IPS DF 4.7 (cell line): ENCODE measurements at regions not wholly inside any gene's neighbourhood (a gene's known extent, or its start where the extent isn't known, plus 50 kb on each side); places are given as distances from the start of the nearest gene placed in this dataset.
"Not testable (repeated sequence)": the region's sequence is repeated elsewhere in the genome, so short reads cannot be mapped to it uniquely, and the experiment has no call there.

Experiments
- DNase-seq: peaks from one replicate; pipeline ENCODE4 v3.0.0-alpha.2; 2013; ENCODE audit warnings: low spot score; ENCODE audit errors: extremely low read depth

DNA sequence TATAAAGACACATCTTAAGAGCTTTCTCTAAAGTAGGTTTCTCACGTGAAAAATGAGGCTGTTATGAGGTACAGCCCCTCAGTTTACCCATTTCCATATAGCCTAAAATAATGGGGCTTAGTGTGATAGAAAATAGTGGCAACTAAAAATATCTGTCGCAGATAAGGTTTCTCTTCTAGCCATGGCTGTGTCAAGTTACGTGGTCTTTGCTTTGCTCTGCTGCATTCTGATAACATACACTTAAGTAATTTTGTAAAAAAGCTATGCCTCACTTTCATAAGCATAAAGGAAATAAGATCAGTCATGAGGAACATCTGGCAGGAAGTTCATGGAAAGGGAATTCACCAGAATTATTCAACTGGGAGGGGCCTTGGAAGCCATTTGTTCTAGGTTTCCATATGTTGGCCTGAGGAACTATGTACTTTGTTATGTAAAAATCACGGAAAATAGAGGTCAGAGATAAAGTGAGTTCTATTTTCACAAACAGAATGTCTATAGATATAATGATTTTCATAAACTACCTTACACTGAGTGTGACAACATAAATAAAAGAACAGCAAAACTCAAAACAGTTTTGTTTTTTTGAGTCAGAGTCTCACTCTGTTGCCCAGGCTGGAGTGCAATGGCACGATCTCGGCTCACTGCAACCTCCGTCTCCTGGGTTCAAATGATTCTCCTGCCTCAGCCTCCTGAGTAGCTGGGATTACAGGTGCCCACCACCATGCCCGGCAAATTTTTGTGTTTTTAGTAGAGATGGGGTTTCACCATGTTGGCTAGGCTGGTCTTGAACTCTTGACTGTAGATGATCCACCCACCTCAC, 195.6 kb upstream of the KRR1 start:
- DNase-seq: no peak

DNA sequence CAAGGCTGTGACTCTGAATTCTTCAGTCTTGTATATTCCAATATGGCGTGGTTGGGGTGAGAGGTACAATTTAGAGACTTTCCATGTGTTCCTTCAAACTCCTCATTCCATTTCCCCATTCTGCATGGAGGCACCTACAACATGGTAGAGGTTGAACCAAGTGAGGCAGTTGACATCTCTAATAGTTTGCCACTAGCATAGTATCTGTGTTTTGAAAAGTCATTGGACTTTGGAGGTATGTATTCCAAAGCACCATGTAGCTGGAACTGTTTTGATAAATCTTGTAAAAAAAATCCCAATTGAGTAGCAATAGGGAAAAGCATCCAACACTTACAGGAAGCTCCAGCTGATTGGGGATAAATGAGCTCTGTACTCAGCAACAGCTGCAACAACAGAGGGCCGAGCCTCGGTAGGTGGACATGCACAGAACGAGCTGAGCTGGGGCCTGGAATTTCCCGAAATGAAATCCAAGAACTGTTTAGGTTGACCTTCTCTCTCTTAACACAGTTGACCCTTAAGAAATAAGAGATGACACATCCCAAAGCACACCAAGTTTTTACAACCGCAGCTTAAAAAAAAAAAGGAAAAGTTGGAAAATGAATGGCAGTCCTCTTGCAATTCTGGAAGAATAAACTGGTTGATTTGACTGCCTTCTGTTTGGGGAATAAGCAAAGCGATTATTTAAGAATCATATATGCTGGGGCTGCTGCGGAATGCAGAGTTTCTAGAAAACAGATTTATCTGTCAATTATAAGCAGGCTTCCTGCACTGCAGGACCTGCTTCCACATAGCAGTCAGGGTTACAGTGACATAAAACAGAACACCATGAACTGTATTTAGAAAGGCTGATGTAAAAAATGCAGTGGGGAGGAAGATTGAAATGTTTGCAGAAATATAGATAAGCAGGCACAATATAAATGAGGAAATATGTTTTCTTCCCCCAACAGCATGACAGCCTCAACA, 194.6 kb upstream of the KRR1 start:
- DNase-seq: no peak

DNA sequence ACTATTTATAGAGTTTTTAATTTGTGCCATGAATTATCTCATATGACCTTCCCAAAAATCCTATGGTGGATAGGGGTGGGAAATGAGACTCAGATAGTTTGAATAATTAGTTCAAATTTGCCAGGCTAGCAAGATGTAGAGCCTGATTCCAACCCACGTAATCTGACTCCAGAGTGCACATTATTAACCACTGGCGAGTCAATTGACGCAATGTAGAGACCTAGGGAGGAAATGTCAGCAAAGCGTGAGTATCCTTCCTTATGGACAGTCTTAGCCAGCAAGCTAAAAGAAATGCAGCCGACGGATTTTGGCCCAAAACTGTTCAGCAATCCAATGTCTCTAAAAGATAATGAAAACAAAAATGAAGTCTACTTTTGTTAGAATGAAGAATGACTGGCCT, 193.3 kb upstream of the KRR1 start:
- DNase-seq: no peak

DNA sequence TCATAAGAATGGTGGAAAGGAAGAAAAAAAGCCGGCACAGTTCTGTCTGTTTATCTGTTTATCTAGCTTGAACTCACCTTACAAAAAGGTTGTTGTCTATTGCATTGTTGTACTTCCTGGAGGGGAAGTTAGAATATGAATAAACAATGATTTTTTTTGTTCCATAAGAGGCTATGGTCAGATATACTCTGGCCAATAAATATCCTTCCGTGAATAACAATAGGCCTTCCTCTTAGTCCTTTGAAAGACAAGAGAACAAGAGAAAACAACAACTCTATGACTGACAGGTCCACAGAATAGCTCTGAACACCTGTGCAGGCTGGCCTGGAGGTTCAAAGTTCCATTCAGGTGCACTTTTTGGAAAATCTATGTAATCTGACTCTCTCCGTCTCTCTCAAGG, 192.8 kb upstream of the KRR1 start:
- no peak for DNase-seq

DNA sequence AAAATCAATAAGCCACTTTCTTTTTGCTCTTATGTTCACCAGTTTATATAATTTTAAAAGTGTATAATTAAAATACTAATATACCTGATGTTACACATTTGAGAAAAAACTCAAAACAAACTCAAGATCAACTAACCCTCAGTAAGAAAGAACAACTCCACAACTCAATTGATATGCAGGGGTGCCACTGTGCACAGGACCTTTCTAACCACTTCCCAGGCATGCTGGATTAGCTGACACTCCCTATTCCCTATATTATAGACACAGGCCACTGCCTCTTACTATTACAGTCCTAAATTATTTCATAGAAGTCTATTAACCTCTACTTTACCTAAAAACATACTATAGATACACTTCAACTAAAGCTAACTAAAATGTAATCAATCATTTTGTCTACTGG, 191.7 kb upstream of the KRR1 start:
- no peak for DNase-seq

DNA sequence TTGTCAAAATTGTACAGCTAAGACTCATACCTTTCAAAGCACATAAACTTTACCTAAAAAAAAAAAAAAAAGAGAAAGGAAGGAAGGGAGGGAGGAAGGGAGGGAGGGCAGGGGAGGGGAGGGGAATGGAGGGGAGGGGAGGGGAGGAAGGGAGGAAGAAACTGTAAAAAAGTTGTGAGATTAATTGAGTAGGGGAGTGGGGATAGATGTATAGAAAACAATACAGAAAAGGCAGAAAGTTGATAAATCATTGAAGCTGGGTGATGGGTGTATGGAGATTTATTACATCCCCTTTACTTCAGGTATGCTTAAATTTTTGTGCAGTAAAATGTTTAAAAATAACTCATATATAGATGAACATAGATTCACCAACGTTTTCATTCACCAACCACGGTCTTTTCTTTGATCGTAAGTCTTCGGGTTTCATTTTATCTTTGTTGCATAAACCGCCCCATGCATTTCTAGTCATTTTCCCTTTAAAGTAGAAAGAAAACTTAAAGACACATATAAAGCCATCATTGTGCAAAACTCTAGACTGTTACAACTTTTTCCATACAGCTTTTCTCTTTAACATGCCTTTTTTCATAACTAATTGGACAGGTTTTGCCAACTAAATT, 191.2 kb upstream of the KRR1 start:
- no peak for DNase-seq

DNA sequence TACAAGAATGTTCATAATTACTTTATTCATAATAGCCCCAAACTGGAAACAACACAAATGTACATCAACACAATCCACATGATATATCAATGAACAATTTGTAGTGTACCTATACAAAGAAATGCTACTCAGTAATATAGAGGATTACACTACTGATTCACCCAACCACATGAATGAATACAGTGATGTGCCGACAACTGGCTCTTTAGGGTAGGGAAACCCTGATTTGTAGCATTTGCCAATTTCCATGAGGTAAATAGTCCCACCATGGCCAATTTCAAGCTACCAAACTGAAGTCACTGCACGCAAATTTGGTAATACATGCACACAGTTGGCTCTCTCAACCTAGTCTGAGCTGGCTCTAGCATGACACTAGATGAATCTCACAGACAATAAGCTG, 190.4 kb upstream of the KRR1 start:
- no peak for DNase-seq

DNA sequence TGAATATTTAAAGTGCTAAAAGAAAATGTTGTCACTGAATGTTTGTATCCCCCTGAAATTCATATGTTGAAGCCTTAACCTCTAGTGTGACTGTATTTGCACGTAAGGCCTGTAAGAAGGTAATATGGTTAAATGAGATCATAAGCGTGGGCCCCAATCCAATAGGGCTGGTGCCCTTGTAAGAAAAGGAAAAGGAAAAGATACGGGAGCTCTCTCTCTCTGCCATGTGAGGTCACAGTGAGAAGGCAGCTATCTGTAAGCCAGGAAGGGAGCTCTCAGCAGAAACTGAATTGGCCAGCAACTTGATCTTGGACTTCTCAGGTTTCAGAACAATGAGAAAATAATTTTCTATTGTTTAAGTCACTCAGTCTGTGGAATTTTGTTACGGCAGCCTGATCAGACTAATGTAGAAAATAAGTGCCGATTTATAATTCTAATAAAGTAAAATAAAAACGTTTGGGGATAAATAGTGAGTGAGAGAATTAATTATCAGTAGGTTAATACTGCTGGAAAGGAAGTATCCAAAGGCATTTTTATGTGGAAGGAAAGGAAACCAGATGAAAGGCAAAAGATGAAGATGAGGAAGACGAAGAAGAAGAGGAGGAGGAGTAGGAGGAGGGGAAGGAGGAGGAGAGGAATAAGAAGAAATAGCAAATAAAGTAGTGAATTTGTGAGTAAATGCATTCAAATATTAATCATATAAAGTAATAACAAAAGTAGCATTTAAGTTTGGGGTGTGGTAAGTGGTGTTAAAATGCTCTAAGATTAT, 188.5 kb upstream of the KRR1 start:
- no peak for DNase-seq

DNA sequence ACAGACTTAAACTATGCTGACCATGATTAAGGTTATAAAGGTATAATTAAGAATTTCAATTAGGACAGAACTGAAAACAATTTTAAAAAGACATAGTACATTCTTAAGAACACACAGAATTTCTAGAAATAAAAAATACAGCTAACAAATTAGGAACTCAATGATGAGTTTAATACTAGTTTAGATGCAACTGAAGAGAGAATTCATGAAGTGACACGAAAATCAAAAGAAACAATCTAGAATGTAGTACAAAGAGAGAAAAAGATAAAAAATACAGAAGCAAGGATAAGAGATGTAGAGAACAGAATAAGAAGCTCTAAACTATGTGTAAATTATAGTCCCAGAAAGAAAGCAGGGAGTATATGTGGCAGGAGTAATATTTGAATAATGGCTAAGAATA, 187.8 kb upstream of the KRR1 start:
- DNase-seq: no peak

DNA sequence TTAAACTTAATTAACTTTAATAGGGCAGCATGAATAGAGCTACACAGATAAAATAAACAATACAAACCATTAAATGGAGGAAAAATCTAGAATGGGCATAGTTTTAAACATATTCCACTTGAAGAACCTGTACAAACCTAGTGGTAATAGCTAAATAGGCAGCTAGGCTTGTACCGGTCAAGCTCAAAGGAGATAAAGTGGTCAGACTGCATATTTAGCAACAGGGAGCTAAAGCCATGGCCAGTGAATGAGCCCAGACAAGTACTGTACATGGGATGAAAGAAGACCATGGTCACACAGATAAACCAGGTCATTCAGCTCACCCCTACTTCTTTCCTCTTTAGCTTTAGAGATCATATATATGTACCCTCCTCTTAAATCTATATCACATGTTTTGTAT, 186.6 kb upstream of the KRR1 start:
- no peak for DNase-seq

DNA sequence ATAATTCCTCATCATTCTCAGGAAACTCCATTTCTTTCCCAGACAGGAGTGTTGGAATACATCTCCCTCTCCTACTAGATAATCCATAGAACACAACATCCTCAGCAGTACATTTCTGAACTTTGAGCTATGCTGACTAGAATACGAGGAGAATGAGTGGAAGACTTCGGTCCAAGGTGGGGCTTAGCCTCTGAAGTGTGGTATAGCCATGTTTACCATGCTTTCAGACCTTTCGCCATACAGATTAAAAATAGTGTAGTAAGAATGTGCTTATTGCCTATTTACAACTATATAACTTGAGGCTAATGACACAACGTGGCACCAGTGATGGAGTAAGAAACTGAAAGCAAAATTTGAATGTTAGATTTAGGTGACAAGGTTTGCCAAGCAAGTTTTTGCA, 184.5 kb upstream of the KRR1 start:
- no peak for DNase-seq

DNA sequence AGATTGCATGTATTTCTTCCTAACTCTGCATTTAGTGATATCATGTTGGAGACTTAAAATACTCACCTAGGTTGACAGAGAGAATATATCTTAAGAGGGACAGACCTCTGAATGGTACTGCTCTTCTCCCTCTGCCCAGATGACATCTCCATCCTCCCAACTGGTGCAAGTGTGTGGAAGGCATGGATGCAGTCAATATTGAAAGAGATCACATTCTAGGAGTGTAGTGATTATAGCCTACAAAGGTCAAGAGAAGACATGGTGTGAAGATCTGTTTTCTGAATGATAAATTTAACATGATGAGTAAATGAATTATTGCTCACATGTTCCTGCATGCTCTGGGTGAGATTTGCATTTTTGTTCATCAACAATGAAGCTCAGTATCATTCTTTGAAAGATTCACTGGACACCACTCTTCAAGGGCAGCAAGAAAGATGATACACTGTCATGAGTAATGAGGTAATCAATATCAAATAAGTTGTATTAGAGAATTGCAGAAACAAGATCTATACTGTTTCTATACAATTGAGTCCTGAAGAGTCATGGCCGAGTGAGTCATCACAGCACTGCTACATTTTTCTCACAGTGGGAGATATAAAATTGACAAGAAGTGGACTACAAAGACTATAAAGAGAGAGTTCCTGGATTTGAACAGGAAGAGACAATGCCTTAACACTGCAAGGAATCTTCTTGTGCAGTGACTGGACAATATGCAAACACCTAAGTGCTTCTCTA, 183.3 kb upstream of the KRR1 start:
- no peak for DNase-seq

DNA sequence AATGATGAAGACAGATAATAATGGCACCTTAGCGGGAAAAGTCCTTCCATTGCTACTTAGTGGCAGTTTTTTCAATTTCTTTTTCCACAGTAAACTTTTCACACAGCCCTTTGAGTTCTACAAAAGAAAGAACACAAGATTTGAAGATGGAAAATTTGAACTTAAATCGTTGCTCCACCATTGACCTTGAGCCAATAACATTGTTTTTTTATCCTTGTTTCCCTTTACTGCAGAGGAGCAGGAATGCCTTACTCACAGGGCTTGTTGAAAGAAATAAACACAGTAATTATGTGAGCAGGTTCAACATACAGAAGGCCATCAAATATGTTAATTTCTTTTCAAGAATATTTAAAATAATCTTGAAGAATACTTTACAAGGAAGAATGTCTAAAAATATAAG, 181.5 kb upstream of the KRR1 start:
- no peak for DNase-seq

DNA sequence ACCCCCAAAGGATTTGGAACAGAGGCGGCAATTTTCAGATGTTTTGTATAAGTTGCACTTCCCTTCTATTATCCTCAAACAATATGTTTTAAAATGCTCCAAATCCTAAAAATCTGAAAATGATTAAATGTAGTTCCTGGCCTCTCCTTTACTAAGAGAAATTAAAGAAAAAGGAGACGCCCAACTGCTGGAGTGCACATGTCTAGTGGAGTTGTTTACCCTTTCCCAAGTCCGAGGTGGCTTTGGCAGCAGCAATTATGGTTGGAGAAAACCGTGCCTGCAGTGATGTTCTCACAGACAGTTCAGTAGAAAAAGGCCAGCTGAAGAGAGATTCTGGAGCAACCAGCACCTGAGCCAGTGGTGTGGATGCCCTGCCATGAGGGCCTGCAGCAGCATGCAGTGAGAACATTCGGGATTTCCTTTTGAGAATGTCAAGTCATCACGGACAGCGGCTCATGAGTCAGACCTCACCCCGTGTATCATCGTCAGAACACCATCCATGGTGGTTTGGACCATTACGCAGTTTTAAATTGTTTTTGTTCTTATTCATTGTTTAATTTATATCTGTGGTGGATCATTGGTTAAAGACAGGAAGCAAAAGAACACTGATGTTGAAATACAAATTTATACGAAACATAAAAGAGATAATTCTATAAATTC, 179.0 kb upstream of the KRR1 start:
- no peak for DNase-seq

DNA sequence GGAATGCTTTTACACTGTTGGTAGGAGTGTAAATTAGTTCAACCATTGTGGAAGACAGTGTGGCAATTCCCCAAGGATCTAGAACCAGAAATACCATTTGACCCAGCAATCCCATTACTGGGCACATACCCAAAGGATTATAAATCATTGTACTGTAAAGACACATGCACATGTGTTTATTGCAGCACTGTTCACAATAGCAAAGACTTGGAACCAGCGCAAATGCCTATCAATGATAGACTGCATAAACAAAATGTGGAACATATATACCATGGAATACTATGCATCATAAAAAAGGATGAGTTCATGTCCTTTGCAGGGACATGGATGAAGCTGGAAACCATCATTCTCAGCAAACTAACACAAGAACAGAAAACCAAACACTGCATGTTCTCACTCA, 174.8 kb upstream of the KRR1 start:
- not testable (repeated sequence) for DNase-seq

DNA sequence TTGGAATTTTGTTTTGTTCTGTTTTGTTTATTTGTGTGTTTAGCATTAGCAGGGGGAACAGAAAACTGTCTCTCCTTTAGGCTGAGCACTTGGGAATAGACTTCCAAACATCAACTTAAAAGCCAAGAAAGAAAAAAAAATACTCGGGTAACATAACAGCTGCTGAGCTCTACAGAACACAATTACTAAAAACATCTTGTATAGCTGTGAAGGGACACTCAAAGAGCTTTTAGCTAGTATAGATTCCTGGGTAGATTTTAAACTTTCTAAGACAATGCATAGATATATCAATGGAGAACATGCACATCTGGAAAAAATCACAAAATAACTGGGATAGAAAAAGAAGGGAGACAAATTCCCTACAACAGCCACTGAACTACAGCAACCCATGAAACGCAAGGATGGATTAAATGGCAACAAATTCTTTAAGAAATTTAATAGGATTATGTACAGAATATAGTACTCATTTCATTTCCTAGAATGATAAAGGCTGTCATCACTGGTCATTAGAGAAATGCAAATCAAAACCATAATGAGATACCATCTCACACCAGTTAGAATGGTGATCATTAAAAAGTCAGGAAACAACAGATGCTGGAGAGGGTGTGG, 174.3 kb upstream of the KRR1 start:
- DNase-seq: no peak

DNA sequence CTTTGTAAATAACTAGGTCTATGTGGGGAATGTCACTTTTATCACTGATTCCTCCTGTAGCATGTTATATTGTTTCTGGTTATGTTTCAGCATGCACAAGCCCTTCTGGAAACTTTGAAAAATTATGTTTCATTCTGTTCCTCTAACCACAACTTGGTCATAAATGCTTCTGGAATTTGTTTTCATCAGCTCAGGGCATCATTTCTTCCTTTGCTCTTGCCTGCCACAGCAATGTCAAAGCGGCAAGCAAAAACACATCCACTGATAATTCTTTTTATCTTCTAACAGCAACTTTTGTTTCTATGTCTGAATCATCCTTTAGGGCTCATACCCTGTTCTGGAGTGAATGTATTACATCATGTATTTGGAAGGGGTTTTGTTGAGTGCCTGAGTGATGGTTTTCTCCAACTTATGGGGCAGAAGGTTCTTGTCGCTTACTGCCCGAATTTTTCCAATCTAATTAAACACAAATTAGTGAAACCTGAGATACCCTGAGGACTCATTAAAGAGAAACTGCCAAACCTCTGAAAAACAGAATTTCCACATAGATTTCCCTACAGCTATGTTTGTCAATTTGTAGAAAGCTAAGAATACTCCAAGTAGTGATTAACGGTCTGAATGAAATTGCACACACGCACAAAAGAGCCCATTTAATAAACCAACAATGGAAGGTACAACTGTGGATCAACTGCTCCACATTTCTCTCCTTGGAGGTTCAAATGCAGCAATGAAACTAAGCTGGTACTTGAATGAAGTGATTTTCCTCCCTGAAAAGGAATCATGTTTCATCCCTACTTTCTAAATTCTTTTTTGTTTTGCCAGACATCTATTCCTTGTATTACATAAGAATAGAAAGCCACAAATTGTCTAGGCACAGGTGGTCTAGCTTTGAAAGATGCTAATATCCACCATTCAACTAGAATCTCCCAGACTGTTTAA, 173.5 kb upstream of the KRR1 start:
- no peak for DNase-seq

DNA sequence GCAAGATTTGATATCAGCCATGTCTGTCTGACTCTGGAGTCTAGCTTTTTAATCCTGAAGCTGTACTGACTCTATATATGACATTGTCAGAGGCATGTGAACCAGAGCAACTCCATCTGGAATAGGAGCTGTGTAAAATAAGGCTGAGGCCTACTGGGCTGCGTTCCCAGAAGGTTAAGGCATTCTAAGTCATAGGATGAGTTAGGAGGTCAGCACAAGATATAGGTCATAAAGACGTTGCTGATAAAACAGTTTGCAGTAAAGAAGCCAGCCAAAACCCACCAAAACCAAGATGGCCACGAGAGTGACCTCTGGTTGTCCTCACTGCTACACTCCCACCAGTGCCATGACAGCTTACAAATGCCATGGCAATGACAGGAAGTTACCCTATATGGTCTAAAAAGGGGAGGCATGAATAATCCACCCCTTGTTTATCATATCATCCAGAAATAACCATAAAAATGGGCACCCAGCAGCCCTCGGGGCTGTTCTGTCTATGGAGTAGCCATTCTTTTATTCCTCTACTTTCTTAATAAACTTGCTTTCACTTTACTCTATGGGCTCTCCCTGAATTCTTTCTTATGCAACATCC, 172.7 kb upstream of the KRR1 start:
- DNase-seq: not testable (repeated sequence)
